ENCODE measurements at regions not wholly inside any gene's neighbourhood (a gene's known extent, or its start where the extent isn't known, plus 50 kb on each side); places are given as distances from the start of the nearest gene placed in this dataset.
"Not testable (repeated sequence)": the region's sequence is repeated elsewhere in the genome, so short reads cannot be mapped to it uniquely, and the experiment has no call there.

DNA sequence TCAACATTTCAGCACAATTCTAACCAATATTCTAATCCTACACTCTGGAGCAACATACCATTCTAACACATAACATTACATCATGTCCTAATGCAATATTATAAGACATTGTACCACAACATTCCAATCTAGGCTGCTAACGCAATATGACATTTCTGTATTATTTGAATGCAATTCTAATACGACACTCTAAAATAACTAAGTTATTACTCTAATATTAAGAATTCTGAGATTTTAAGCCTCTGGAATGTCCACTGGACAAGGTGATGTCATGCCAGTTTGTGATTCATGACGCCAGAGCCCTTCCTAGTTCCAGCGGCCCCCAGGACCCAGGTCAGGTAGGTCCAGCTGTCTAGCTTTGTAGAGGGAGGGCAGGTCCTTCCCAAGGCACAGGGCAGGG, 69.7 kb upstream of the SIRPA start:
- DNase-seq, result no peak

DNA sequence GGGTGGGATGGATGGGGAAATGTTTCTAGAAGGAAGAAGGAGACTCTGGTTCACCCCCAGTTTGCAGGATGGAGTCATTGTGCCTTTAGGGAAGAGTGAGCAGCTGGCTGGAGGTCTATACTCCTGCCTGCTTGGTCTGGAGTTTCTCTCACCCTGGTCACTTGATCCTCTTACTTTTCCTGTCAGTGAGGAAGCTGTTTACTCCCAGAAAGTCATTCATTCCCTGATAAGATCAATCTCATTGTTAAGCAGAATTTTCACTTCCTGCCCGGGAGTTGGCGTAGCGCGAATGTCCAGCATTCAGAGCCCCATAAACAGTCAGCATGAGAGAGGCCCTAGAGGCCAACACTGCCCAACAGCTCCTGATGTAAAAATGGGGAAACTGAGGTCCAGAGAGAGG, 70.4 kb upstream of the SIRPA start:
- no peak for DNase-seq

- no peak for DNase-seq
These were observed 71.0 kb upstream of the SIRPA start for GRCh38 chr20:1824181-1824580.

DNA sequence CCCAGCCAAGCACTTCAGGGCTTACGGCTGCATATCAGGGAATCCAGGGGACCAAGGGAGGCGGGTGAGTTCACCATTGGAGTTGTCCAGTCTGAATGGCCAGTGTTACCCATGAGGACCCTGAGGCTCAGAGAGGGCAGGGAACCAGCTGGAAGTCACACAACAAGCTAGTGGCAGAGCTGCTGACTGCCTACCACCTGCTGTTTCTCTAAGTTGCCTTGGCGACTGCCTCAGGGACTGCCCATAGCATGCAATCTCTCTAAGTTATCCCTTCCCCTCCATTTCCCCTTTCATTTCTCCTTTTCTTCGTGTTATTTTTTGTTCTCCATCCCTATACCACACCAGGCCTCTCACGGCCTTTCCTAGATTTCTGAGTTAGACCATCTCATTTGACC, 71.8 kb upstream of the SIRPA start:
- no peak for DNase-seq

DNA sequence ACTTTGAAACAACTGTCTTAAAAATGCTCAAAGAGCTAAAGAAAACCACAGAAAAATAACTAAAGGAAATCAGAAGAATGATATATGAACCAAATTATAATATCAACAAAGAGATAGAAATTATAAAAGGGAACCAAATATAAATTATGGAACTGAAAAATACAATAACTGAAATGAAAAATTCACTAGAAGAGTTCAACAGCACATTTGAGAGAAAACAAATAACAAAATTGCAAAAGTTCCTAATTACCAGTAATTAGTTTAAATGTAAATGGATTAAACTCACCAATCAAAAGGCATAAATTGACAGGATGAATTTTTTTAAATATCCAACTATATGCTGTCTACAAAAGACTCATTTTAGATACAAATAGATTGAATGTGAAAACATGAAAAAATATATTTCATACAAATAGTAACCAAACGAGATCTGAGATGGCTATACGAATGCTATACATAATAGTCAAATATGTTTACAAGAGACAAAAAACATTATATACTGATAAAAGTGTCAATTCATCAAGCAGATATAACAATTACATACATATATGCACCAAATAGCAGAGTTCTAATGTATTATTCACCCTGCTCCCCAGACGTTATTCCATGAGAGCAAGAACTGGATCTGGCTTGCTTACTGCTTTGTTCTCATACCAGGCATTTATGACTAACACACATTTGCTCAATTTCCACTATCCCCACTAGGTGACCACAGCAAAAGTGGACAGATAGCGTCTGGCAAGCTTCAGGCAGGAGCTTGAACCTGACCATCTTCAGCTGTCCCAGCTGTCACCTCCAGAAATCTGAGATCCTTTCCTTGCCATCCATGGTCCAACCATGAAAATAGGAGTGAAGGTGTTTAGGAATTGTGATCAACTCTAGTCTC, 72.4 kb upstream of the SIRPA start:
- DNase-seq, result no peak

DNA sequence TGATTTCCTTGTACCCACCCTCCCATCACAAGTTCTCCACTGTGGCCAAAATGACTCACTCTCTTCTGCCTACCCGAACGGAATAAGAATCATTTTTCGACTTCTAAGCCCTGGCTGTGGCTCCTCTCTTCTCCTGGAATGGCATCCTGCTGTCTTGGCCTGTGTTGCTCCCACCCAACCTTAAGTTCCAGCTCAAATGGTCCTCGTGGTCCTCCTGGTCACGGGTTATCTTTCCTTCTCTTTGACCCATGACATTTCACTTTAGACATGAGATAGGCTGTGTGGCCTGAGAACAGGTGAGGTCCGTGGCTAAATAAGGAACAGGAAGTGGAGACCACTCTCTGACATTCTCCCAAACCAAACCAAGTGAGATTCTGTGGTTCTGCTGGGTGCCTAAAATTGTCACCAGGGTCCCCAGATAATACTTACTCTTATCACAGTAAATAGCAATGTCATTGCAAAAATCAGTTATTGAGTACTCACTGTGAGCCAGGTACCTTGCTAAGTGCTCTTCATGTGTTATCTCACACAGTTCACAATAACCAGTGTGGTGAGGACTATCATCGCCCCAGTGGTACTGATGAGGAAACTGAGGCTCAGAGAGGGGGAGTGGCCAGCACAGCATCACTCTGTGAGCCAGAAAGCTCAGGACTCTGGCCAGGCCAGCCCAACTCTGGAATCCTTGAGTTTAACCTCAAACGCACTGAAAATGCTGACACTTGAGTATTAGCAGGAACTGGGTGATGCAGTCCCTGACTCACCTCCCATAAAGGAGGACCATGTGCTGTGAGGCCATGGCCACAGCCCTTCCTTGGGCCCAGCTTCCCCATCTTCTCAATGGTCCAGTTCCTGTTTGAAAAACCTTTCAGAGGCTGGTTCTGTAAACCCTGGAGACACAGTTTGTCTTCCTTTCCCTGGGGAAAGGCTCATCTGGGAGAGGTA, 74.8 kb upstream of the SIRPA start:
- no peak for DNase-seq

DNA sequence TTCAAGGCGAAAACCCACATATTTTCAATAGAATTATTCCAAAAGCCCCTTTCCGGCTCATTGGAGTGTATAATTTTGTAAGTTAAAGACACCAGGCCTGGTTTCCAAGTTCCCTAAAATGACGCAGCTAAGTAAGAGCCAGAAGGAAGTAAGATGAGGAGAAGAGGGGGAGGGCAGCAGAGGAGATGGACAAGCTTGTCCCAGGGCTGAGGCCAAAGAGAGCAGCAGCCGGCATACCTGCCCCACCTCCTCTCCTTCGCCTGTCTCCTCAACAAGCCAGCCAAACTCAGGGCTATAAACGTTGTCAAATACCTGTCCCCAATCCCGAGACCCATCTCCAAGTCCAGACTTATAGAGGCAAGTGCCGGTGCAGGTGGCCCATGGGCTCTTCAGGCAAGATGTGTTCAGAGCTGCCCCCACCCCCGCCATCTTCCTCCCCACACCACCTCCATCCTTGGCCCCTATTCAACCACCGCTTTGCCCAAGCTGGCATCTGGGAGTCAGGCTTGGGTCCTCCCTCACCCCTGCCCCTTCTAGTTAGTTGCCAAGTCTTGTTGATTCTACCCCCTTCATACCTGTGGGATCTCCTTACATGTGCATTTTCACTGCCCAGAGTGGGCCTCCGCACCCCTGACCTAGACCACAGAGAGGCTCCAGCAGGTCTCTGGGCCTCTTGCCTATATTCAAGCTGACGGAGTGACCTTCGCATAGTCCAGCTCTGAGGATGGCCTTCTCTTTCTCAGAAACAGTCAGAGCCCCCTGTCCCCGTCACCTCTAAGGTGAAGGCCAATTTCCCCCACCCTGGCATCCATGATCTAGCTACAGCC, 75.7 kb upstream of the SIRPA start:
- no peak for DNase-seq

- no peak for DNase-seq
These were observed 76.3 kb upstream of the SIRPA start for GRCh38 chr20:1818895-1819294.

GRCh38 chr20:1818247-1818840, 76.9 kb upstream of the SIRPA start:
- DNase-seq, result no peak

DNA sequence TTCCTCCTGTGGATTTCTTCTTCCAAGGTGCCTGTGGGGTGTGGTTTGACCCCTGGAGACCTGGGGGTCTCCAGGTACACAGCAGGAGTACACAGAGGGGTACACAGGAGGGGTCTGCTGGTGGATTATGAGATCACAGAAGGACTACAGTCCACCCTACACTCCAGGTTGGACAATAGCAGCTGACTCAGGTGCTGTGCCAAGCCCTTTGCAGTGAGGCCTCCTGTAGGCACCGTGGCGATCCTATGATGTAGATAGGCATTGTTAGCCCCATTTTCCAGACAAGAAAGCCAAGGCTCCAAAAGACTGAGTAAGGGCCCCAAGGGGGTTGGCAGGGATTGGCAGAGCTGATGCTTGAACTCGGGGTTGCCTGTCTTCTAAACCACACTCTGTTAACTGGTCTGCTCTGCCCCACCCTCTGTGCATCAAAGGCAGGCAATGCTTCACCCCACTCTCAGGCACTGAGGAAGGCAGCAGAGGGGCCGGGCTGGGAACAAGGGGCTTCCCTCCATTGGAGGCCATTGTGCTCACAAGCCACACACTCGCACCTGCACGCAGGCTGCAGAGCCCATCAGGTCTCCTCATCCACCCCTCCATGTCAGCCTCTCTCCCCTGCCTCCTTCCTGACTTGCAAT, 77.5 kb upstream of the SIRPA start:
- DNase-seq, result no peak

GRCh38 chr20:1816384-1817381, 78.5 kb upstream of the SIRPA start:
- DNase-seq, result no peak

DNA sequence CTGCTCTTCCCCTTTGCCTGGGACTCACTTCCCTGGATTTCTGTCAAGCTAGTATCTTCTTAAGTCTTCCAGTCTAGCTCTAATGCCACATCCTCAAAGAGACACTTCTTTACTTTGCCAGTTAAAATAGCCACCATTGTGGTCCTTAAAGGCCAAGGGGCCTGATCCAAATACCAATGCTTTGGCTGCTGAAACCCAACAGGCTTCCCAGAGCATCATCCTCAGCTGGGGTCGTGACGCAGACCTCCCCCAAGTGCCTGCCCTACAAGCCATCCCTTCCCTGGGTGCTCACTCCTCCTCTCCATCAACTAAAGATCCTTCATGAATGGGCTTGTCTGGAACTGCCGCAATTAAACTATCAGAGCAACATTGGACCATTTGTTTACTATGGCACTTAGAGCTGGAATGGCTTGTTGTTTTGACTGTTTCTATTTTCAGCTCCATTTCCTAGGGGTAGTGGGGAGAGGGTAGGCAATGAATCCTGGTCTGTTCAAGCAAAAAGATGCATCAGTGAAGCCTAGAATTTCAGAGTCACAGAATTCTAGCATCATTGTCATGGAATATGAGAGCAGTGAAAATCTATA, 79.6 kb upstream of the SIRPA start:
- no peak for DNase-seq

DNA sequence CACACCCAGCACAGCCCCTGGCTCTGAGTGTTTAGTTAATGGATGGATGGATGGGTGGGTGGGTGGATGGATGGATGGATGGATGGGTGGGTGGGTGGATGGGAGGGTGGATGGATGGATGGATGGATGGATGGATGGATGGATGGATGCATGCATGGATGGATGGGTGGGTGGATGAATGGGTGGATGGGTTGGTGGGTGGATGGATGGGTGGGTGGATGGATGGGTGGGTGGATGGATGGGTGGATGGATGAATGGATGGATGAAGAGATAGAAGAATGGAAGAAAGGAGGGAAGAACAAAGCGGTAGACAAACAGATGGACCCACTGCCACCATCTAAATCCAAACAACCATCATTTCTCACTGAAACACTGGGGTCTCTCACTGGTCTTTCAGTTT, 80.3 kb upstream of the SIRPA start:
- DNase-seq, result not testable (repeated sequence)

DNA sequence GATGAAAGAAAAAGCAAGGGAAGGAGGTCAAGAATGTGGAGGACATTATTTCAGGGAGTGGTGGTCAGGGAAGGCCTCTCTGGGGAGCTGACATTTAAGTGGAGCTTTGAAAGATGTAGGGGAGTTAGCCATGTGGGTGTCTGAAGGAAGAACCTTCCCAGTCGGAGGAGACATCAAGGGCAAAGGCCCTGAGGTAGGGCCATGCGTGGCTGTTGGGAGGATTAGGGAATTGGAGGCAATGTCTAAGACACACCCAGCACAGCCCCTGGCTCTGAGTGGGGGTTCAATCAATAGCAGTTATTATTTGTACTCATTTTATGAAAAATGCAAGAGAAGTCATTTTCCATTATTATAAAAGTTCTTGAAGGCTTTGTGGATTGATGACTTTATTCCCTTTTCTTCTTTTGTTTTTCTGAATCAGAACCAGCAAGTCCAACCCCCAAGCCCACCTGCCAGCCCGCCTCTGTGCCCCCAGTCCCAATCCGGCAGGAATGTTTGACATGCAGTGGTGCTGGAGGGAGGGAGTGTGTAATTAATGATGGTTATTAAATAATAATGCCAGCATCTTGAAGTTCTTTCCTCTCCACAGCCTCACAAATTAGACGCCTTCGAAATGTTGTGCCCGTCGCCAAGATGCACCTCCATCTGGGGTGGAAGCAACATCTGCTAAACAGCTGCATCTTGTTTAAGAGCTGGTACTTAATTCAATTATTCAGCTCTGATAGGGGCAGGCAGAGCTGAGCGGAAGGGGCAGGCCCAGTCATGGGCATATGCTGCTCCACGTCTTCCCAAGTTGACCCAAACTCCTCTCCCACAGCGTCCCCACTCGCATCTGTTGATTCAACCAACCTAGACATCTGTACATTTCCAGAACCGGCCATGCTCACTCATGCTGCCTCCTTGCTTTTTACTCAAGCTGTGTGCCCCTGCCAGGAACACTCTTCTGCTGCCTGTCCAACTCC, 81.3 kb upstream of the SIRPA start:
- DNase-seq, result no peak

- DNase-seq, result no peak
These were observed 82.1 kb upstream of the SIRPA start for GRCh38 chr20:1813101-1813529.

DNA sequence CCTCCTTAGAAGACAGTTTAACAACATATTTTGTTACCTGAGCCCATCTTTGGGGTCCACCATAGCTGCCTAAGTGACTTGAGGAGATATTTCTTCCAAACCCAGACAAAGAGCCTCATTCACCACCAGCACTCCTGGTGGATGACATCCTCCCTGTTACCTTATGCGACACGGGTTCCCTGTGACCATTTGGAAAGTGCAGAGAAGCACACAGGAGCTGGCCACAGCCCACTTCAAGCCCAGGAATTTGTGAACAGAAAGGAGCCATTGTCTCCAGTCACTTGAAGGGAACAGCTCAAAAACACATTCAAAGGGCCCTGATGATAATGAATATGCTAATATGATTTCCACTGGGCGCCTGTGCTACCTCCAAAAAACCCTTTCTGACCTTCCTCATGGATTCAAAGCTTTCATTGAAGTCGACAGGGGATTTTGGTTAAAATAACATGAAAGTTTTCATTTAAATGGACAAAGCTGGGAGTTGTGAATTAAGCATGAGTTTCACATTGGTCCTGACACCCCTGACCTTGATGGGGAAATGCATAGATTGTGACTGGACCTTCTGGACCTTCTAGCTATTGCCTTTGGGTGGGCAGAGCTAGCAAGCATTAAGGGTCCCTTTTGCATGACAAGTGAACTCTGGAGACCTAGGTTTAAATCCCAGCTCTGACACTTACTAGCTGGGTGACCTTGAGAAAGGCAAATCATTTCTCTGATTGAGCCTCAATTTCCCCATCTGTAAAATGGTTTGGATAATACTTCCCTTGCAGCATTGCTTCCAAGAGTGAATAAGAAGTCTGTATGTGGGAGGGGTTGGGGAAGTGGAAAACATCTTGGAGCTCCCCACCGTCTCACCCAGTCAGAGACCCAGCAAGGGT, 83.3 kb upstream of the SIRPA start:
- DNase-seq, result peak; percentile 41

DNA sequence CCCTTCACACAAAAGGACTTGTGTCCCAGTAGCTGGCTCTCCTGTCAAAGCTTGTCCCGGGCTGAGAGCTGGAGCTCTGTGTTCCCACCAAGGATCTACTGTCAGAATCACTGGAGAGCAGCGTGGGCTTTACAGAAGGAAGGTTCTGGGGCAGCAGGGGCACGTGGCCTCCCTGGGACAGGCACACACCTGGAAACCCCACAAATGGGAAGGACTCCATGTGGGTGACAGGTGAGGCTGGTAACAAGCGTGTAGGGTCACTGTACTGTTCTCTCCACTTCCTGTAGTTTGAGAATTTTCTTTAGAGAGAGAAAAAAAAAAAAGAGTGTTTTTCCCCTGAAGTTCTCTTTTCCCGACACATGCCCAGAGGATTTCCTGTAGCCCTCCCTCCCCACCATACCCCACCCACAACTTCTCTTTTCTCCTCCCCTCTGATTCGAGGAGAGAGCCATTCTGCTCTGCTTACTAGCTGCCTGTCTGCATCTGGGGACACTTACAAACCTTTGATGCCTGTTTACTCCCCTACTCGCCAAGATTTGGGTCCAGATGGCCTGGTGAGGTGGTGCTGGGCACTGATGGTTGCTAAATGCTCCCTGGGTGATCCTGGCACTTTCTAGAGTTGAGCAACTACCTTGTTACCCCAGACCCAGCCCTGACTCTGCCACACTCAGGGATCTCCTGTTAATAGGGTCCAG, 84.1 kb upstream of the SIRPA start:
- no peak for DNase-seq

GRCh38 chr20:1810572-1810925, 84.7 kb upstream of the SIRPA start:
- DNase-seq, result no peak
